ENCODE measurements at regions not wholly inside any gene's neighbourhood (a gene's known extent, or its start where the extent isn't known, plus 50 kb on each side); places are given as distances from the start of the nearest gene placed in this dataset.
A peak's percentile ranks its signal among the peaks of the same experiment; 100 is the strongest.

DNA sequence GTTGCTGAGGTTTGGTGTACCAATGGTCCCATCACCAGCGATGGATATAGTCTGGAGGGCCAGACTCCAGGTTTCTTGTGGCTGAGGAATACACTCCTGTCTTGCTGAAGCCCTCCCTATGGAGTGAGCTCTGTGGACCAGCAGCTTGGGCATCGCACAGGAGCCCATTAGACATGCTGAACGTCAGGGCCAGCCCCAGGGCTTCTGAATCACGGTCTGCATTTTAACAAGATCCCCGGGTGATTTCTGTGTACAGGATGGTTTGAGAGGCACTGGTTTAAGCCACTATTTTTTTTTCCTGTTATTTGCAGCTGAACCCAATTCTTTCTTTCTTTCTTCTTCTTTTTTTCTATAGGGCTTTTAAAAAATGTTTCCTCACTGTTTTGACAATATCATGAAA, 69.5 kb upstream of the XCR1 start:
- Histone ChIP-seq H3K18ac (ENCODE audit: low read depth, low read length) (no peak overlapping the region), H2BK20ac (ENCODE audit: low read depth, low read length) (no peak overlapping the region), H4K20me1 (ENCODE audit: insufficient read depth, low read length) (no peaks in the 10 kb centered on the region), H2BK120ac (ENCODE audit: low read depth, low read length) (no peak overlapping the region), H2BK5ac (ENCODE audit: low read depth, low read length, poor library complexity, severe bottlenecking) (no peak overlapping the region), H3K27me3 (ENCODE audit: control insufficient read depth, insufficient read depth, low read length) (peaks cover 3% of the 10 kb centered on the region; the same call in 1 of the 2 replicates), H3K4me3 (ENCODE audit: insufficient read depth, low read depth, low read length) (no peak overlapping the region), H4K8ac (ENCODE audit: low read depth in 2 of 2, low read length in 2 of 2) (no peak overlapping the region; a peak in 1 of 4 replicates), H3K9me3 (ENCODE audit: control insufficient read depth, insufficient read depth, low read length) (no peaks in the 10 kb centered on the region), H3K9me1 (ENCODE audit: insufficient read depth, low read length) (no peaks in the 10 kb centered on the region; the same call in 1 of the 2 replicates), H3K36me3 (ENCODE audit: control insufficient read depth, insufficient read depth, low read length) (no peaks in the 10 kb centered on the region), H4K5ac (ENCODE audit: low read depth, low read length) (no peak overlapping the region), H4K91ac (ENCODE audit: insufficient read depth, low read depth, low read length) (no peak overlapping the region), H3K9ac (ENCODE audit: low read depth, low read length) (no peak overlapping the region), H3K27ac (ENCODE audit: insufficient read depth, low read length) (no peak overlapping the region), H3K4ac (ENCODE audit: low read depth, low read length) (no peak overlapping the region), H2AK5ac (ENCODE audit: low read depth, low read length) (no peak overlapping the region), H3K4me1 (ENCODE audit: control insufficient read depth, insufficient read depth, low read length) (peaks cover 6% of the 10 kb centered on the region), H3K23ac (ENCODE audit: low read depth, low read length) (no peak overlapping the region), H2BK15ac (ENCODE audit: low read depth, low read length) (0 out of 3 replicates have a peak overlapping the region, but pooled peaks have one; percentile 31), H2AK9ac (replicated peaks; ENCODE audit: low read depth, low read length, poor library complexity) (no peak overlapping the region), H3K14ac (replicated peaks; ENCODE audit: low read depth, low read length) (no peak overlapping the region), H3K79me1 (ENCODE audit: low read depth in 1 of 2, low read length in 2 of 2) (no peaks in the 10 kb centered on the region), H2AFZ (replicated peaks; ENCODE audit: low read length, poor library complexity) (no peak overlapping the region), H3K4me2 (ENCODE audit: low read depth, low read length) (no peak overlapping the region), H3K56ac (ENCODE audit: extremely low read depth, insufficient read depth, low read length) (no peak overlapping the region)
- in situ Hi-C loops (cut with MboI; ENCODE audit: low sequenced_read_pairs) (loop anchor here (25.0 kb wide), 1 partner anchor 1059 kb away; the partner anchor contains the start of gene CLEC3B), intact Hi-C loops (cut with micrococcal nuclease) (no loop called here), dilution Hi-C loops (cut with HindIII; ENCODE audit: low sequenced_read_pairs, unreplicated experiment) (no loop called here)
- POLR2A ChIA-PET (ENCODE audit: unreplicated experiment) = no interaction called here
- CTCF ChIA-PET = no interaction called here
- ATAC-seq (ENCODE audit: low read depth) (no peak), DNase-seq (no peak)
- WGBS, 2 experiments (ENCODE audit: extremely low coverage in 2 of 2, insufficient read length in 1 of 2) = no CpG with 5 or more reads among the region's 5 CpGs
- no TSS peak for BruUV-seq (replicated peaks)
- TF ChIP-seq RCOR1 (IDR thresholded peaks at IDR 0.05; ENCODE audit: insufficient replicate concordance, low read length) (no peak), CTCF (conservative IDR thresholded peaks at IDR 0.05; ENCODE audit: low read depth, low read length) (no peak), CHD1 (IDR thresholded peaks at IDR 0.05; ENCODE audit: low read depth, low read length) (no peak), RFX5 (IDR thresholded peaks at IDR 0.05; ENCODE audit: low read depth, low read length) (no peak), MAZ (IDR thresholded peaks at IDR 0.05; ENCODE audit: borderline replicate concordance, low read depth, low read length) (no peak), MXI1 (IDR thresholded peaks at IDR 0.05; ENCODE audit: borderline replicate concordance, low read depth, low read length) (no peak)

All from IMR-90 (cell line).